Vagina (tissue), 2 donors: ENCODE measurements at regions not wholly inside any gene's neighbourhood (a gene's known extent, or its start where the extent isn't known, plus 50 kb on each side); places are given as distances from the start of the nearest gene placed in this dataset.

Source experiments
- CTCF ChIP-seq, 3 experiments: fragments of 450-650 bp in 2 of 3; fragments of 200-600 bp in 1 of 3; sonication (generic) in 1 of 3; IDR thresholded peaks; one replicate each; pipeline ENCODE4 v1.5.1; 2017 to 2019; ENCODE audit warnings: antibody characterized with exemption in 3 of 3, mild to moderate bottlenecking in 2 of 3, moderate library complexity in 2 of 3
- POLR2A ChIP-seq, 2 donors: fragments of 450-650 bp; IDR thresholded peaks; one replicate each; pipeline ENCODE4 v1.6.1; 2017; ENCODE audit warnings: antibody characterized with exemption in 2 of 2, mild to moderate bottlenecking in 2 of 2, moderate library complexity in 2 of 2

GRCh38 chr10:130430291-130430690 is 294.1 kb downstream of the GLRX3 start:
- TF ChIP-seq CTCF (IDR thresholded peaks at IDR 0.05) (no peak), POLR2A (IDR thresholded peaks at IDR 0.05) (no peak)
